ENCODE measurements at regions not wholly inside any gene's neighbourhood (a gene's known extent, or its start where the extent isn't known, plus 50 kb on each side); places are given as distances from the start of the nearest gene placed in this dataset.

- H3K4ac ChIP-seq (ENCODE audit: low read depth, low read length) = no peak overlapping the region
- no peak overlapping the region for H3K4me2 ChIP-seq (ENCODE audit: insufficient read depth, insufficient read length, low read length)
- H3K4me1 Mint-ChIP-seq = peaks cover 0 to 12% of the 10 kb centered on the region in 2 experiments; a peak in 2 of 4 replicates
- no peak for DNase-seq
- H3K14ac ChIP-seq (ENCODE audit: insufficient read depth, low read length) = no peak overlapping the region
- no peak overlapping the region for H3T11ph ChIP-seq (ENCODE audit: low read length)
- H3K27me3 Mint-ChIP-seq (ENCODE audit: low read depth) = no peaks in the 10 kb centered on the region
- no peaks in the 10 kb centered on the region for H3K4me1 ChIP-seq (ENCODE audit: insufficient read depth, low read length)
- H3K27ac ChIP-seq (ENCODE audit: insufficient read length, low read depth, low read length) = no peak overlapping the region
- no peak overlapping the region for H3K56ac ChIP-seq (ENCODE audit: insufficient read length, low read depth, low read length)
- no peaks in the 10 kb centered on the region for H3K79me1 ChIP-seq (ENCODE audit: insufficient read depth, low read depth, low read length, poor library complexity, severe bottlenecking)
- no peaks in the 10 kb centered on the region for H3K9me3 Mint-ChIP-seq
- no peak overlapping the region for H2BK120ac ChIP-seq (ENCODE audit: low read depth, low read length, poor library complexity, severe bottlenecking)
- H3K18ac ChIP-seq (ENCODE audit: insufficient read length, low read depth, low read length) = no peak overlapping the region
- H3K9ac ChIP-seq (ENCODE audit: extremely low read depth, insufficient read length, low read length) = no peak overlapping the region
- no peak overlapping the region for H2BK15ac ChIP-seq (ENCODE audit: low read depth, low read length)
- H3K79me2 ChIP-seq (ENCODE audit: insufficient read depth, low read length) = no peaks in the 10 kb centered on the region
- no peak for TF ChIP-seq CTCF (conservative IDR thresholded peaks at IDR 0.05)
- H4K5ac ChIP-seq (ENCODE audit: insufficient read length, low read depth, low read length) = no peak overlapping the region
- no peak overlapping the region for H4K8ac ChIP-seq (replicated peaks; ENCODE audit: insufficient read length, low read depth, low read length)
- no peak overlapping the region for H2BK12ac ChIP-seq (ENCODE audit: insufficient read length, low read depth, low read length)
- no peaks in the 10 kb centered on the region for H3K36me3 Mint-ChIP-seq (ENCODE audit: insufficient read depth in 1 of 3, low read depth in 3 of 3)
- H4K20me1 ChIP-seq (ENCODE audit: control insufficient read depth, insufficient read depth, insufficient read length) = no peaks in the 10 kb centered on the region
- H2BK5ac ChIP-seq (ENCODE audit: insufficient read length, low read length) = no peak overlapping the region
- H3K27me3 ChIP-seq (ENCODE audit: insufficient read depth, low read length) = no peaks in the 10 kb centered on the region
- H2AFZ ChIP-seq (ENCODE audit: low read length) = no peak overlapping the region
- H3K23me2 ChIP-seq (ENCODE audit: insufficient read length, low read depth, low read length, poor library complexity, severe bottlenecking) = no peaks in the 10 kb centered on the region
- no peak overlapping the region for H3K23ac ChIP-seq (ENCODE audit: insufficient read length, low read depth, low read length)
- H3K4me3 Mint-ChIP-seq = no peak overlapping the region
- H4K91ac ChIP-seq (ENCODE audit: insufficient read length, low read depth, low read length) = no peak overlapping the region
- no peaks in the 10 kb centered on the region for H3K9me3 ChIP-seq (ENCODE audit: control insufficient read depth, low read depth, low read length)
- no peak overlapping the region for H2AK5ac ChIP-seq (ENCODE audit: insufficient read length, low read length)
- H2BK20ac ChIP-seq (ENCODE audit: low read depth, low read length, poor library complexity, severe bottlenecking) = no peak overlapping the region
- H3K27ac Mint-ChIP-seq = no peak overlapping the region
Observed at GRCh38 chr2:199697469-199697868, 153.5 kb downstream of the FTCDNL1 start.

All from H9 (cell line).